HG02642 (cell line): ENCODE measurements at regions not wholly inside any gene's neighbourhood (a gene's known extent, or its start where the extent isn't known, plus 50 kb on each side); places are given as distances from the start of the nearest gene placed in this dataset.

Source experiments
- ATAC-seq: cut with Tn5 transposase; IDR thresholded peaks from one replicate; pipeline ENCODE4 v1.9.1; 2021; ENCODE audit warnings: mild to moderate bottlenecking; ENCODE audit not compliant: unreplicated experiment, poor library complexity

DNA sequence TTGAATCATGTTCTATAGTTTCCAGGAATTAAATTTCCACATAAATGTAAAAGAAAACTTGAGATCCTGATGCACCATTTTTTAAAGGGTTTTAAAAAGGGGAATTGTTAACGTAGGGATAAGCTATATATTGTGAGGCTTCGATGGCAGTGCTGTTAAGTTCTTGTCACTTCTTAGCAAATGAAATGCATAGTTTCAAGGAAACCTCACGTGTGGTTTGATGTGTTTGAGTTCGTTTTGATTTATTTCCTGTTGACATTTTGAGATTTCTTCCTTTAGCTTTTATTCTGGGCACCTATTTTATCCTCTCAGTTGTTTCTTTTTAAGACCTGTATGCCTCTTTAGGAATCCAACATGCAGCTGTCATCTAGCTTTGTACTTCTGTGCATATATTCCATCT, 301.0 kb downstream of the DOCK8 start:
- ATAC-seq = no peak

DNA sequence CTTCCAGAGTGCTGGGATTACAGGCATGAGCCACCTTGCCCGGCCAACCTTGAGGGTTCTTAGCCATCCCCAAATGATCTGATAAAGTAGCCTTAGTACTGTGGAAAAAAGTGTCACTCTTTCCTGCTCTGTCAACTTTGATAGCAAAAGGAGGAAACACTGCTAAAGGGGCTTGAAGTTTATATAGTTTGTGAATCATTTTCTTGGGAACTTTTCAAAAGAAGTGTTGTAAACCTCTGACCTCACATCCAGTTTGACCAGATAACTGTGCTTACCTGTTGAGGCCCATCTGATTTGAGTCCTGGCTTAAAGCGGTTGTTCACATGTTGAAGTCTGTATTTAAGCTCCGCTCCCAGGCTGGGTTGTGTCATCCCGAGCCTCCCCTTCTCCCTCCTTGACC, 303.3 kb downstream of the DOCK8 start:
- ATAC-seq = no peak

DNA sequence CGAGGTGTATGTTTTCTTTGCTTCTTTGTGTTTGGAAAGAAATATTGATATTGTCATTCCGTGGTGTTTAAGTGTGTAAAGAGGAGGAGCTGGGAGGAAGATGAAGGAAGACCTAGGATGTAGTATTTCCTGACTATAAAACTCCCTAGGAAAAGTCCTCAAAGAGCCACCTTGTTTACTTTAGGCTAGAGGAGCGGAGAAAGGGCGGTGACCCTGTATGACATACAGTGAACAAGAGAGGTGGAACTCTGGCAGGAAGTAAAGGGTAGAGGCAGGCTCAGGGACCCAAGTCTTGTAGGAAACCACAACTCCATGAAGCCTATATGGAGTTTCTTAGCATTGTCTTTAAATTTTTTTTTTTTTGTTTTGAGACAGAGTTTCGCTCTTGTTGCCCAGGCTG, 303.9 kb downstream of the DOCK8 start:
- ATAC-seq = no peak

DNA sequence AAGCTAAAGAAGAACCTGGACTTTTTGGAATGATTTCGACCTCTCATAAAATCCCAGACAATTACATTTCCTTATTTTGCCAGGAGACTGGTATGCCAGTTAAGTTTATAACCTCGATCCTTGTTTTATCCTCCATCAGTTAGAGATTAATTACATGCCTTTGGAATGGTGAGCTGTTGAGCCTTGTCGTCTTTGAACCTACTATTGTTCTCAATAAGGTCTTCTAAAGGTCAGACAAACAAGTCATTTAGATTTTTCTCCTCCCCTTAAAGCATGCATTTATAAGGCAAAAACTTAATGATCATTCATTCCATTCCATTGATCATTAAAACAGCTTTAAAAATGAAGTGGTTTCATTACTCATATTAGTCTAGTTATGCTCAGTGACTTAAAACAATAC, 304.9 kb downstream of the DOCK8 start:
- ATAC-seq = no peak

DNA sequence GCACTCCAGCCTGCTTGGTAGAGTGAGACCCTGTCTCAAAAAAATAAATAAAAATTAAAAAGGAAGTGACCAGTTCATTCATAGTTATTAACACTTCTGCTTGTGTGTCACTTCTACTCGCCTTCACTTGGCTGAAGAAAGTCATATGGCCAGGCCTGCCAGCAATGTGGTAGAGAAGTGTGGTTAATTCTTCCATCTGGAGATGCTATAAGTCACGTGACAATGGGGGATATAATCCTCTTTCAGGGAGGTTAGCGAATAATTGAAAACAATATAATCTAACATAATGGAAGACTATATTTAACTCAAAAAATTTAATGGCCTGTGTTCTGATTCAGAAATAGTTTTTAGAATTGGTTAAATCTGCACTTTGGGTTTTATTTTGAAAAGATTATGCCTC, 305.6 kb downstream of the DOCK8 start:
- ATAC-seq = no peak

DNA sequence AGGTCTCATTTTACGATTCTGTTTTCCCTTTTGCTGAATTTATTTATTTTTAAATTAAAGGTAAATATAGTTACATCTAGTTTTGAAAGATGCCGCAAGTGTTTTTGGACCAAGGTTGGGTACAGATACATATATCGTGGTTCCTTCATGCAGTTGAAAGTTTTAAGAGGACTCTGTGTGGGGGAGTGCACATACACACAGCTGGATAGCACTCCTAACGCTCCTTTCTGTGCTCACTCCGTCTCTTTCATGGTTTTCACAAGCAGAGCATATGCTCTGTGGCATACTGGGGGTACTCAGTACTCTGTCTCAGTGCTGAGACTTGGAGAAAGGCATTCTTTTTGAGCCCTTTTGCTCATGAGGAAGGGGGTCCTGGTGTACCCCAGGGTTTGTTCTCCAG, 307.5 kb downstream of the DOCK8 start:
- no peak for ATAC-seq

DNA sequence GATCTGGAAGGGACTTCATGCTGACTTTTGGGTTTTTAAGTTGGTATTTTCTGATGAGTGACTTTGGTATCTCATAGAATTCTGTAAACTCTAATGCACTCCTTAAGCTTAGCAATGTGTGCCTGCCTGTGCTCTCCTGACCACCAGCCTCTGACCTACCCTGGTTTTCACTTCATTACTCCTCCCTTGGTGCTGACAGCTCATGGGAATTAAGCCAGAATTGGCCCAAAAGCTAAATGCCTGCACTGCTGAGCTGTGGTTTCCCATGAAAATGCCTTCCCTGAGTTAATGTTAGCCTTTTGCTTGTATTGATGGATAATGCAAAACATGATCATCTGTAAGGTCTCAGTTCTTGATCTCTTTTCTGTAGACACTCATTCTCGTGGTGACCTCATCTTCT, 308.0 kb downstream of the DOCK8 start:
- no peak for ATAC-seq

DNA sequence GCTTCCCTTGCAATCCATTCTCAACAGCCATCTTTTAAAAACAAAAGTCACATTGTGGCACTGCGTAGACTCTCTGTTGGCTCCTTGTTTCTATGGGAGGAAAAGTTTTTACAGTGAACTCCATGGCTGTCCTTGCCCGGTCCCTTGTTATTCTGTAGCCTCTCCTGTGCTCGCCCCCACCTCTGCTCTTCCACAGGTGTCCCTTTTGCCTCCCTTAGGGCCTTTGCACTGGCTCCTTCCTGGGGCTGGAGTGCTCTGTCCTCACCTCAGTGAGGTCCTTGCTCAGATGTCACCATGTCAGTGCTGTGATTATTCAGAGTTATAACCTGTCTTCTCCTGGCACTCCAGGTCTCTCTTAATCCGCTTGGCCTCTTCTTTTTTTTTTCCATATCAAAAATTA, 308.8 kb downstream of the DOCK8 start:
- ATAC-seq = no peak

DNA sequence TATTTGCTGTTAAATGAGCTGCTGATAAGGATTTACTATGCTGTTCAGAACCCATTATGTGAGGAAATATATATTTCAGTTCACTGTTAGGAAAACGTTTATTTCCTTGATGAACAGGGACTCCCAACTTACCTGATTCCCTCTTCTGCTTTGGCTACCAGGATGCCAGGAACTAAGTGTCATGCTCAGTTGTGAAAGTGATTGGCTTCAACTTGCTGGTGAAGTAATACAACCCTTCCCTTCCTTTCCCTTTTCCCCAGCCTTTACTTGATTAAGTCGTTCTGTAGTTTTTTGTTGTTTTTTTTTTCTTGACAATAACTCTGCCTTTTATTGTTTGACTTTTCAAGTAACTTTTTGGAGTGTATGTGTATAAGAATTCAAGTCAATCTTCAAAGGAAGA, 309.3 kb downstream of the DOCK8 start:
- ATAC-seq = no peak

DNA sequence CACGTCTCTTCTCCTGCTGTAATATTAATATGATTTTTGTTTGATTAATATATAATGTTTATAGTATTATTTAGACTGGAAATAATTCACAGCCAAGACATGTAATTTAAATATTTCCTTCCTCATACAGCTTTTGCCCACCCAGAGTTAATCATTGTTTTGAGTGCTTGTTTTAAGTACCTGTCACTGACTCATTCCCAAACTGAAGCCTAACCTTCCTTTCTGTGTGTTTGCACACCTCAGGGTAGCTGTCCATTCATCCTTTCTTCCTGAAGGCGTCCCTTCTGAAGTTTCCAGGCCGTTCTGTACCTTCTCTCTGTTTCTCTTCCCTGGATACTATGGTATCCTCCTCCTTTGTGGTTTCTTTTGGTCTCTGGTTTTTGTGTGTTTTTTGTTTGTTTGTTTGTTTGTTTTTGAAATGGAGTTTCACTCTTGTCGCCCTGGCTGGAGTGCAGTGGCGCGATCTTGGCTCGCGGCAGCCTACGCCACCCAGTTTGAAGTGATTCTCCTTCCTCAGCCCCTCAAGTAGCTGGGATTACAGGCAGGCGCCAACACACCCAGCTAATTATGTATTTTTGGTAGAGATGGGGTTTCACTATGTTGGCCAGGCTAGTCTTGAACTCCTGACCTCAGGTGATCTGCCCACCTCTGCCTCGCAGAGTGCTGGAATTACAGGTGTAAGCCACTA, 312.4 kb downstream of the DOCK8 start:
- ATAC-seq = no peak

DNA sequence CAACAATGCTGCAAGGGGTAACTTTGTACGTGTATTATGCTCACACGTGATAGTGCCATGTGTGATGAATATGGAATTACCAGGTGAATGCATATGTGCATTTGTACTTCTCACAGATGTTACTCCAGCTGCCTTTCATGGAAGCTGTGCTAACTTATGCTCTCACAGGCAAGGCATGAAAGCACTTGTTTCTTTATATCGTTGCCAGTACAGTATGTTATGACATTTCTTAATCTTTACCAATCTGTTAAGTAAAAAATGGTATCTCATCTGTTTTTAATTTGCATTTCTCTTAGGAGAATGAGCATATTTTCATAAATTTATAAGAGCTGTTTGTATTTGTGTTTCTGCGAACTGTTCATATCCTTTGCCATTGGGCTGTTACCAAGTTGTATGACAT, 311.8 kb upstream of the DMRT1 start:
- ATAC-seq = no peak

DNA sequence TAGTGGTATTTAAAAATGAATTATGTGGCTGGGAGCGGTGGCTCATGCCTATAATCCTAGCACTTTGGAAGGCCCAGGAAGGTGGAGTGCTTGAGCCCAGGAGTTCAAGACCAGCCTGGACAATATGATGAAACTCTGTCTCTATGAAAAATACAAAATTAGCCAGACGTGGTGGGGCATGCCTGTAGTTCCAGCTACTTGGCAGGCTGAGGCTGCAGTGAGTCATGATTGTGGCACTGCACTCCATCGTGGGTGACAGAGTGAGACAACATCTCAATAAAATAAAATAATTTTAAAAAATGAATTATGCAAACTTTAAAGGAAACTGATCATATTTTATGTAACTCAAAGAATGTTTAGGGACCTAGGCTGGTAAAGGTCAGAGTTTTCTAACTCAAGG, 310.8 kb upstream of the DMRT1 start:
- ATAC-seq = no peak

DNA sequence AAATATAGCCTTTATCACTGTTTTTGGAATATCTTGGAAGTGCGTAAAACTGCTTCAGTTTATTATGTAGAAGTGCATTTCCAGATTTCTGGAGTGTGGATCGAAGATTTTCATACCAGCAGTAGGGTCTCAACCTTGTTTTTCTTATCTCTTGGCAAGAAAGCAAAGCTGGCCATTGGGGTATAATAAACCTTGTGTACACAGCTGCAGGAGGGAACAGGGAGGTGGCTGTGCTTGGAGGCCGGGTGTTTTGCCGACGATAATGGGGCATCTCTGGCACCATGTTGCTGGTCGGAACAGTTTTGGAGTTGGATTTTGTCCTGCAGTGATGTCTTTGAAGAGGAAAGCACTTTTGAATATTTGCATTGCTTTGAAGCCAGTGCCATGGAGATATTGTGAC, 308.8 kb upstream of the DMRT1 start:
- ATAC-seq = no peak

DNA sequence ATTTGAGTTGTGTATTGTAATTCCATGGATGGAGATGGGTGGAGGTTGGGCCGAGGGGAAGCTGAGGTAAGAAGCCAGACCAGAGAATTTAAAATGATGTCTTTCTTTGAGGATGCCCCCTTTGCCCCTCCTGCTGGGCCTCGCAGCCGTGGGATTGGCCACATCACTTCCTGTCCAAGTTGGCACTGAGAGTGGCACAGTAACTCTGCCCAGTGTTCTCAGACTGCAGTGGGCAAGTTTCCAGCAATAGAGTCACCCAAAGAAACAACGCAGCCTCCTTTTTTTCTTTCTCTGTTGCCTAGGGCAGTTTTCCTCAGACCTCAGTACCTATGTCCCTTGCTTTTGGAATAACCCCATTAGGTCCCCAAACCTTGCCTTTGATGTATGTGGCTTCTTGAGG, 306.6 kb upstream of the DMRT1 start:
- no peak for ATAC-seq

DNA sequence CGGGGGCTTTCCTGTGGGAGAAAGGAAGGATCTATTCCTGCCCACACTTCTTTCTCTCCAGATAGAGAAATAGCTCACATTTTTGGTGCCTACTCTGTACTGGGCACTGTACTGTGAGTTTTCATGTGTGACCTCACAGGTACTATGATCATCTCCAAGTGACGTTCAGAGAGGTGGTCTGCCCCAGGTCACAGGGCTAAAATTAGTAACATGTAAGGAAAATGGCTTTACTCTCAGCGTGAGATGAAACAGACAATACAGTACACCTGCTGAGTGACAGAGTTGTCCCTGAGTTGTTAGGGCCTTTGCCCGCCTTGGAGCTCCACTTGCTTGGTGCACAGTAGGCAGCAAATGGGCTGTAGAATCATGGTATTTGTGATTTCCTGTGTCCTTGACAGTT, 306.1 kb upstream of the DMRT1 start:
- no peak for ATAC-seq

DNA sequence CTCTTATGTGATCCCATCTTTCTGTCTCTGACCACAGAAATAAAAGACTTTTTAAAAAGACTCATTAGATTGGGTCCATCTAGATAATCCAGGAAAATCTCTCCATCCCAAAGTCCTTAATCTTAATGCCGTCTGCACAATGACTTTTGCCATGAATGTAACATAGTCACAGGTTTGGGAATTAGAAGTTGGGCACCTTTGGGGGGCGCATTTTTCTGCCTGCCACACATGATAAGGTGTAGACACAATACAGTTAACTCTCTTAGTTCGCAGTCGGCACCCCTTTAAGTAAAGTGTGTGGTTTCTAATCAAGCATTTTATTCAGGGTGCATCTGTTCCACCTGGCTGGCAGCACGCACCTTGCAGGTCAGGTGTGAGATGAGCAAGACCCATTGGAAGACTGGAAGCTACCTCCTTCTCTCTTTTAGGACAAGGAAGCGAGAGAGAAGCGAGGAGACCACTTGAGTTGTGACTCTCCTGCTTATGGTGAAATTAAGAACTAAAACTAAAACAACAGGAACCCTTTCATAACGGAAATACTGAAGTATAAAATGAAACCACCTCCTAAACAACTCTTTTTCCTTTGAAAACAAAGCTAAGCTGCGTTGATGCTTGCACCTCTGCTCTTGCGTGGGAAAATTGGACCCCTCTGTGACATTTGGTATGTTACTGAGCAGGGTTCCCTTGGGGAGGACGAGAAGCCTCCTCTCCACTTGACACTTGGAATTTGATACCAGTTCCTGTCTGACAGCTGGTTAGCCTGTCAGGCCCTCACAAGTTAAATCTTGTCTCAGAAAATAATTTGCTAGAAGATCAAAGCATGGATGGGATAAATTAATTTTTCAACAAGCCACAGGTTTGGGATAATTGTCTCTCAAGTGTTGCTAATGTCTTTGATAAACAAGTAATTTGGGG, 304.6 kb upstream of the DMRT1 start:
- no peak for ATAC-seq

DNA sequence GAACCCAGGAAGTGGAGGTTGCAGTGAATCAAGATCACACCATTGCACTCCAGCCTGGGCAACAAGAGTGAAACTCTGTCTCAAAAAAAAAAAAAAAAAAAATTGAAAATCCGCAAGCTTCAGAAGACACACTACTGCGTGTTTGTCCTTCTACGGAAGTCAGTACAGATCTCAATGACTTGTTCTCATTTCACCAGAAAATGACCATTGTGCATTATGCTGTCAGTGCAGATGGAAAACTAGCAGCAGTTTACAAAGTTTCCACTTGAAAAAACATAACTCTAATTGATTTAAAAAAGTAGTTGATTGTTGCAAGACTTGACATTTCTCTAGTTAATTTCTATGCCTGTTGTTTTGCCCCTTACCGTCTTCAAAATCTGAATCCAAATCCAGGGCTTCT, 298.0 kb upstream of the DMRT1 start:
- ATAC-seq = no peak

DNA sequence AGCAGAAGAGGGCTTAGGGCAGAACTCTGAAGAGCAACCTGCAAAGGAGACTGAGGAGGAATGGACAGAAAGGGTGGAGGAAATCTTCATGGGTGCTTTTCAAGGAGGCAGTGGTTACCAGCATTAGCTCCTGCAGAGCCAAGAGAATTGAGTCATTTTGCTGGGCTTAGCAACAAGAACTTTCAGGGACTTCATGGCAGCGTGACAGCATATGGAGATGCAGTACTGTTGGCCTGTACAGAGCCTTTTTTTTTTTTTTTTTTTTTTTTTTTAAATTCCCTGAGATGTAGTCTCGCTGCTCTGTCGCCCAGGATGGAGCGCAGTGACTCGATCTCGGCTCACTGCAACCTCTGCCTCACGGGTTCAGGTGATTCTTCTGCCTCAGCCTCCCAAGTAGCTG, 296.0 kb upstream of the DMRT1 start:
- no peak for ATAC-seq

DNA sequence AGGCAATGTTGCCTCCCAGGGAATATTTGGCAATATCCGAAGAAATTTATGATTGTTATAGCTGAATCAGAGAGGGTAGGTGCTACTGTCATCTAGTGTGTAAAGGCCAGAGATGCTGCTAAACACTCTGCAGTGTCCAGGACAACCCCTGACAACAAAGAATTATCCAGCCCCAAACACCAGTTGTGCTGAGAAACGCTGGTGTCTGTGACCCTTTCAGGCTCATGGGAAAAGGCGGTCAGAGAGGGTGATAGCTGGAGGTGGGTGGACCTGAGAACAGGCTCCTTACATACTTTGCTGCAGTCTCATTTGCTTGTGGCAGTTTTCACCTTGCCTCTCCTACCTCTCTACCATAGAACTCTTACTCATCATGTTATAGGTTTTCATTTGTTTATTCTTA, 295.3 kb upstream of the DMRT1 start:
- no peak for ATAC-seq

DNA sequence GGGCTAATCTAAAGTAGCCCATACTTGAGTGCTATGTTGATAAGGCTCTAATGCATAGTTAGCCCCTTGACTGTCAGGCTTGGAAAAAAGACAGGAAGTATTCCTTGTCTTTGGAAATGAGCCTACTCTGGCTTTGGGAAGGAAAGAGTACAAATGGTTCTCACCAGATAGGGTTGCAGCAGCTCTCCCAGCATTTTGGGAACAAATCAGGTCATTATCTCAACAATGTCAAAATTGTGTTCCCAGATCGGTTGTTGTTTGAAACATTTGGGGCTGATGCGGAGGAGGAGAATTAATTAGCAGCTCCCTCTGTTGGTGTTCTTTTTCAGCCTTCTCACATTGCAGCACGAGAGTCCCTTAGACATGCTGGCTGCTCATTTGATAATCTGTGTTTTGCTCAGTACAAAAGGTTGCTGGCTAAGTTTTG, 294.7 kb upstream of the DMRT1 start:
- no peak for ATAC-seq

DNA sequence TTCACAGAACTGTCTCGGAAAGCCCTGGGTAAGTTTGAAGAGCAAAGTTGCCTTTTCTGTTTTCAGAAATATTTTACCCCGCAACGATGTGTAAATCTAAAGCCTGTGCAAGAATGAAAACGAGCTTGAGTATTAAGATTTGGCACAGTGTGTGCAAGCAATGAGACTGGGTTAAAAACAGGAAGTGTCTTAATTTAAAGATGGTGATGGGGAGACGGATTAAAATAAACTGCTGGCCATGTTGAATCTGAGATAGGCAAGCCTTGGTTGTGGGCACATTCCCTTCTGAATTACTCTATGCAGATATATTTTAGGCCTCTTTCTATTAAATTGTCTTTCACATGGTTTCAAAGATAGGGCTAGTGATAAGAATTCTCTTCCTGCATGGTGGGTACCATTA, 294.2 kb upstream of the DMRT1 start:
- no peak for ATAC-seq

DNA sequence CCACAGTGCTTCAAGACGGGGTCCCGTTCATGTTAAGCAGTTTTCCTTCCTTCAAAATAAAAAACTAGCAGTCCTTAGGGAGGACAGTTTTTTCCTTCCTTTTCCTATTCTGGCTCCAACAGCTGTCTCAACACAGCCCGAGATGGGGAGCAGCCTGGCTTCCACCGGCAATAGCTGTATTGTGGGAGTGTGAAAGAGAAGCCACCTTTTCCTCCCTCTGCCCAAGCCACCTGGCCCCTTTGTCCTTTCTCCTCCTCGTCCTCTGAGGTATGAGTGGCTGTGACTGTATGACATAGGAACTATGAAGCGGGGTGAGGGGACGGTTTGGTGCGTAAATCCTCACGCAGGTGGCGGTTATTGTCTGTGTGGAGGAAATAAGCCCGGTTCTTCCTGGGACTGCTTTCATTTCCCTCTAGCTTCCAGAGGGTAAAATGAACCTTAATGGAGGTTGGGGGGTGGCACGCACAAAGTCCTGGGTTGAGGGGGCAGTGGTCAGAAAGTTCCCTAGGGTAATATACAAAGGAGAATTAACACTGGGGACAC, 292.0 kb upstream of the DMRT1 start:
- no peak for ATAC-seq
